ENCODE measurements at regions not wholly inside any gene's neighbourhood (a gene's known extent, or its start where the extent isn't known, plus 50 kb on each side); places are given as distances from the start of the nearest gene placed in this dataset.

DNA sequence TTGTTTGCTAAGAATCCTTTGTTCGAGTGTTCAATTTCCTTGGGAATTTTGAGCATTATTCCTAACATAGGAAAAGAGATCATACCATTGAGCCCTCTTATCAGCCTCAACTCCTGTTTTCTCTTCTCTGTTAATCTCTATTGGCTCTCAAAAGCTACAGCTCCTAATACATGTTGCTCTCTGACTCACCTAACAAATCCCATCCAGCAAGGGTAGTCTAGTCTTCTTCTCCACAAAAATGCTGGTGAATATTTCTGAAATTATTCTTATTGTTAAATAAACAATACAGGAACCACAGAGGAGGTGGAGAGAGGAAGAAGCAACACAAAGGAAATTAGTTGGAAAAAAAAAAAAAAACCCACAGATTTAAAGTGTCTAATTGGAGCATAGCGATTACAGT is 325.8 kb upstream of the NAALADL2 start:
- TF ChIP-seq, protein P1, sequence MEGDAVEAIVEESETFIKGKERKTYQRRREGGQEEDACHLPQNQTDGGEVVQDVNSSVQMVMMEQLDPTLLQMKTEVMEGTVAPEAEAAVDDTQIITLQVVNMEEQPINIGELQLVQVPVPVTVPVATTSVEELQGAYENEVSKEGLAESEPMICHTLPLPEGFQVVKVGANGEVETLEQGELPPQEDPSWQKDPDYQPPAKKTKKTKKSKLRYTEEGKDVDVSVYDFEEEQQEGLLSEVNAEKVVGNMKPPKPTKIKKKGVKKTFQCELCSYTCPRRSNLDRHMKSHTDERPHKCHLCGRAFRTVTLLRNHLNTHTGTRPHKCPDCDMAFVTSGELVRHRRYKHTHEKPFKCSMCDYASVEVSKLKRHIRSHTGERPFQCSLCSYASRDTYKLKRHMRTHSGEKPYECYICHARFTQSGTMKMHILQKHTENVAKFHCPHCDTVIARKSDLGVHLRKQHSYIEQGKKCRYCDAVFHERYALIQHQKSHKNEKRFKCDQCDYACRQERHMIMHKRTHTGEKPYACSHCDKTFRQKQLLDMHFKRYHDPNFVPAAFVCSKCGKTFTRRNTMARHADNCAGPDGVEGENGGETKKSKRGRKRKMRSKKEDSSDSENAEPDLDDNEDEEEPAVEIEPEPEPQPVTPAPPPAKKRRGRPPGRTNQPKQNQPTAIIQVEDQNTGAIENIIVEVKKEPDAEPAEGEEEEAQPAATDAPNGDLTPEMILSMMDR (IDR thresholded peaks at IDR 0.05): no peak
- TF ChIP-seq, protein P2, sequence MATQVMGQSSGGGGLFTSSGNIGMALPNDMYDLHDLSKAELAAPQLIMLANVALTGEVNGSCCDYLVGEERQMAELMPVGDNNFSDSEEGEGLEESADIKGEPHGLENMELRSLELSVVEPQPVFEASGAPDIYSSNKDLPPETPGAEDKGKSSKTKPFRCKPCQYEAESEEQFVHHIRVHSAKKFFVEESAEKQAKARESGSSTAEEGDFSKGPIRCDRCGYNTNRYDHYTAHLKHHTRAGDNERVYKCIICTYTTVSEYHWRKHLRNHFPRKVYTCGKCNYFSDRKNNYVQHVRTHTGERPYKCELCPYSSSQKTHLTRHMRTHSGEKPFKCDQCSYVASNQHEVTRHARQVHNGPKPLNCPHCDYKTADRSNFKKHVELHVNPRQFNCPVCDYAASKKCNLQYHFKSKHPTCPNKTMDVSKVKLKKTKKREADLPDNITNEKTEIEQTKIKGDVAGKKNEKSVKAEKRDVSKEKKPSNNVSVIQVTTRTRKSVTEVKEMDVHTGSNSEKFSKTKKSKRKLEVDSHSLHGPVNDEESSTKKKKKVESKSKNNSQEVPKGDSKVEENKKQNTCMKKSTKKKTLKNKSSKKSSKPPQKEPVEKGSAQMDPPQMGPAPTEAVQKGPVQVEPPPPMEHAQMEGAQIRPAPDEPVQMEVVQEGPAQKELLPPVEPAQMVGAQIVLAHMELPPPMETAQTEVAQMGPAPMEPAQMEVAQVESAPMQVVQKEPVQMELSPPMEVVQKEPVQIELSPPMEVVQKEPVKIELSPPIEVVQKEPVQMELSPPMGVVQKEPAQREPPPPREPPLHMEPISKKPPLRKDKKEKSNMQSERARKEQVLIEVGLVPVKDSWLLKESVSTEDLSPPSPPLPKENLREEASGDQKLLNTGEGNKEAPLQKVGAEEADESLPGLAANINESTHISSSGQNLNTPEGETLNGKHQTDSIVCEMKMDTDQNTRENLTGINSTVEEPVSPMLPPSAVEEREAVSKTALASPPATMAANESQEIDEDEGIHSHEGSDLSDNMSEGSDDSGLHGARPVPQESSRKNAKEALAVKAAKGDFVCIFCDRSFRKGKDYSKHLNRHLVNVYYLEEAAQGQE (IDR thresholded peaks at IDR 0.05; ENCODE audit: insufficient read depth in 1 of 2, low read depth in 2 of 2, low read length in 1 of 2): no peak
- no peak for TF ChIP-seq SIN3A (IDR thresholded peaks at IDR 0.05; ENCODE audit: borderline replicate concordance, insufficient read depth, low read depth, low read length)
- no peak for TF ChIP-seq POLR2AphosphoS5 (IDR thresholded peaks at IDR 0.05; ENCODE audit: low read depth, low read length)
- no peak for TF ChIP-seq TCF7L2 (IDR thresholded peaks at IDR 0.05; ENCODE audit: low read depth, low read length)
- H3K36me3 ChIP-seq (ENCODE audit: control insufficient read depth, insufficient read depth, low read length): no peaks in the 10 kb centered on the region
- ChIA-PET CTCF (no interaction called here), POLR2A (no interaction called here)
- no peaks in the 10 kb centered on the region for H3K27me3 ChIP-seq (ENCODE audit: control insufficient read depth, insufficient read depth, low read length)
- DNase-seq (ENCODE audit: low read depth, low spot score): no peak
- no peaks in the 10 kb centered on the region for H3K4me1 ChIP-seq (ENCODE audit: control insufficient read depth, insufficient read depth, low read length)
- in situ Hi-C loops (cut with HindIII; ENCODE audit: low pct_unique_long_range_greater_than_20kb, low sequenced_read_pairs) (no loop called here), intact Hi-C loops (cut with micrococcal nuclease; ENCODE audit: unreplicated experiment) (no loop called here)
- ATAC-seq: no peak
- BruUV-seq (replicated peaks): no TSS peak
- H3K4me3 ChIP-seq (ENCODE audit: low read depth in 2 of 2, low read length in 2 of 2): no peak overlapping the region
- H3K9me3 ChIP-seq (ENCODE audit: control insufficient read depth, insufficient read depth, low read depth, low read length): no peaks in the 10 kb centered on the region
- H3K27ac ChIP-seq (ENCODE audit: low read length): no peak overlapping the region

DNA sequence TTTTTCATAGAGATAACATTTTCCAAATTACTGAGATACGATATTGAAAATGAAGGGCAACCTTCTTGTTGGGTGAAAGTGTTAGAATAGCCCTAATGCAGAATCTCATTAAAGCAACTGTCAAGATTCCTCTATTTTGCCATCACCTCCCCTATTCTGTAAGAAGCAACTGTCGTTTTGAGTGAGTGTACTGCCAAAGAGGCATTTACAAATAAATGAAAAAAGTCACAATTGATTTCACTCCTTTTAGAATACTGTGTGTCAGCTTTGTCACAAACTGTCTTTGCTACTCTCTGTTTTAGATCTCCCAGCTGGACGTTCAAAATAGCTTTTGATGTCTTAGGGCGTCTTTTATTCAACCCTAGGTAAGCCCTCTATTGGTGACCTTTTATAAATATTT is 322.8 kb upstream of the NAALADL2 start:
- POLR2A ChIA-PET: no interaction called here
- no peaks in the 10 kb centered on the region for H3K9me3 ChIP-seq (ENCODE audit: control insufficient read depth, insufficient read depth, low read depth, low read length)
- no peaks in the 10 kb centered on the region for H3K27me3 ChIP-seq (ENCODE audit: control insufficient read depth, insufficient read depth, low read length)
- in situ Hi-C loops (cut with HindIII; ENCODE audit: low pct_unique_long_range_greater_than_20kb, low sequenced_read_pairs) (no loop called here), intact Hi-C loops (cut with micrococcal nuclease; ENCODE audit: unreplicated experiment) (no loop called here)
- no peak overlapping the region for H3K4me3 ChIP-seq (ENCODE audit: low read depth in 2 of 2, low read length in 2 of 2)
- TF ChIP-seq TCF7L2 (IDR thresholded peaks at IDR 0.05; ENCODE audit: low read depth, low read length): no peak
- TF ChIP-seq SIN3A (IDR thresholded peaks at IDR 0.05; ENCODE audit: borderline replicate concordance, insufficient read depth, low read depth, low read length): no peak
- TF ChIP-seq, protein P1 (IDR thresholded peaks at IDR 0.05): no peak
- TF ChIP-seq POLR2AphosphoS5 (IDR thresholded peaks at IDR 0.05; ENCODE audit: low read depth, low read length): no peak
- TF ChIP-seq, protein P2 (IDR thresholded peaks at IDR 0.05; ENCODE audit: insufficient read depth in 1 of 2, low read depth in 2 of 2, low read length in 1 of 2): no peak
- no peak for DNase-seq (ENCODE audit: low read depth, low spot score)
- BruUV-seq (replicated peaks): no TSS peak
- H3K4me1 ChIP-seq (ENCODE audit: control insufficient read depth, insufficient read depth, low read length): no peaks in the 10 kb centered on the region
- ATAC-seq: no peak
- CTCF ChIA-PET: no interaction called here
- no peak overlapping the region for H3K27ac ChIP-seq (ENCODE audit: low read length)
- no peaks in the 10 kb centered on the region for H3K36me3 ChIP-seq (ENCODE audit: control insufficient read depth, insufficient read depth, low read length)
